HG03066 (cell line): ENCODE measurements at regions not wholly inside any gene's neighbourhood (a gene's known extent, or its start where the extent isn't known, plus 50 kb on each side); places are given as distances from the start of the nearest gene placed in this dataset.
"Not testable (repeated sequence)": the region's sequence is repeated elsewhere in the genome, so short reads cannot be mapped to it uniquely, and the experiment has no call there.

ENCODE experiments used
- ATAC-seq: cut with Tn5 transposase; IDR thresholded peaks from one replicate; pipeline ENCODE4 v1.9.1; 2021; ENCODE audit warnings: low read depth; ENCODE audit not compliant: unreplicated experiment

- no peak for ATAC-seq
Measured at GRCh38 chr14:101616202-101616601, 54.9 kb downstream of the DIO3 start.

GRCh38 chr14:101619484-101619883 lies 58.2 kb downstream of the DIO3 start:
- ATAC-seq = no peak

- no peak for ATAC-seq
Measured at GRCh38 chr14:101620031-101620788, 58.9 kb downstream of the DIO3 start.

GRCh38 chr14:101620821-101621785 lies 59.8 kb downstream of the DIO3 start:
- ATAC-seq = no peak

- no peak for ATAC-seq
Measured at GRCh38 chr14:101622251-101623076, 61.2 kb downstream of the DIO3 start.

- ATAC-seq = no peak
Measured at GRCh38 chr14:101623077-101623372, 61.7 kb downstream of the DIO3 start.

GRCh38 chr14:101623685-101624444 lies 62.6 kb downstream of the DIO3 start:
- ATAC-seq = no peak

- no peak for ATAC-seq
Measured at GRCh38 chr14:101624536-101624935, 63.2 kb downstream of the DIO3 start.

- no peak for ATAC-seq
Measured at GRCh38 chr14:101625336-101626097, 64.2 kb downstream of the DIO3 start.

- ATAC-seq = no peak
Measured at GRCh38 chr14:101626331-101626730, 65.0 kb downstream of the DIO3 start.

GRCh38 chr14:101627915-101628262 lies 66.6 kb downstream of the DIO3 start:
- ATAC-seq = no peak

GRCh38 chr14:101628471-101628966 lies 67.2 kb downstream of the DIO3 start:
- ATAC-seq = peak; percentile 76

GRCh38 chr14:101628975-101629374 lies 67.7 kb downstream of the DIO3 start:
- no peak for ATAC-seq

GRCh38 chr14:101630056-101630965 lies 69.0 kb downstream of the DIO3 start:
- ATAC-seq = no peak

GRCh38 chr14:101631199-101631598 lies 69.9 kb downstream of the DIO3 start:
- ATAC-seq = no peak

- not testable (repeated sequence) for ATAC-seq
Measured at GRCh38 chr14:101631970-101632369, 70.7 kb downstream of the DIO3 start.

GRCh38 chr14:101632520-101632919 lies 71.2 kb downstream of the DIO3 start:
- no peak for ATAC-seq

- no peak for ATAC-seq
Measured at GRCh38 chr14:101633276-101633675, 72.0 kb downstream of the DIO3 start.
